Body of pancreas (tissue), 4 donors: ENCODE measurements at regions not wholly inside any gene's neighbourhood (a gene's known extent, or its start where the extent isn't known, plus 50 kb on each side); places are given as distances from the start of the nearest gene placed in this dataset.
"Not testable (repeated sequence)": the region's sequence is repeated elsewhere in the genome, so short reads cannot be mapped to it uniquely, and the experiment has no call there.

Source experiments
- ATAC-seq: fragments of 150-250 bp; one replicate; pipeline ENCODE4 v1.9.1; 2016
- DNase-seq, 4 donors: peaks; one replicate each; pipeline ENCODE4 v3.0.0-alpha.2; 2019
- H3K27ac ChIP-seq, 4 donors: fragments of 200-600 bp; sonication (generic); 1 replicate in 3 of 4; 2 replicates in 1 of 4; pipeline versions ENCODE4 v1.5.1 to v1.6.1; 2016 to 2019; ENCODE audit warnings: mild to moderate bottlenecking in 1 of 4, mixed read lengths in 1 of 4, moderate library complexity in 1 of 4
- H3K27me3 ChIP-seq, 2 donors: fragments of 200-600 bp; sonication (generic); one replicate each; pipeline ENCODE4 v1.6.0; 2016; ENCODE audit warnings: mild to moderate bottlenecking in 1 of 2
- H3K36me3 ChIP-seq, 2 donors: fragments of 200-600 bp; sonication (generic); replicated peaks in 1 of 2; 2 replicates each; pipeline ENCODE4 v1.5.1; 2016; ENCODE audit warnings: low read depth in 2 of 2; ENCODE audit not compliant: insufficient read depth in 1 of 2
- H3K4me1 ChIP-seq: fragments of 200-600 bp; sonication (generic); one replicate; pipeline ENCODE4 v1.6.0; 2016
- H3K4me3 ChIP-seq, 2 donors: fragments of 200-600 bp; sonication (generic); 1 replicate in 1 of 2; 2 replicates in 1 of 2; pipeline ENCODE4 v1.5.1; 2016 to 2019
- H3K9me3 ChIP-seq, 3 donors: fragments of 200-600 bp; sonication (generic); 1 replicate in 2 of 3; 2 replicates in 1 of 3; pipeline ENCODE4 v1.5.1; 2016
- POLR2A ChIP-seq, 3 donors: fragments of 450-650 bp; IDR thresholded peaks; one replicate each; pipeline ENCODE4 v1.6.1; 2016; ENCODE audit warnings: antibody characterized with exemption in 3 of 3, mild to moderate bottlenecking in 2 of 3
- WGBS, 2 donors: methylation state at CpG; one replicate each; pipeline ENCODE4 v1.1.5; 2017; 5-methylcytosine and 5-hydroxymethylcytosine counted together
- intact Hi-C: fragments of 100-400 bp; cut with DNase I; formaldehyde crosslinking; loops from one replicate; pipeline ENCODE4 v1.15.1; 2023
- TF ChIP-seq, protein P1 (sequence below), 7 experiments: fragments of 450-650 bp in 4 of 7; fragments of 200-600 bp in 3 of 7; sonication (generic) in 3 of 7; IDR thresholded peaks; one replicate each; pipeline ENCODE4 v1.5.1; 2016 to 2019; ENCODE audit warnings: antibody characterized with exemption in 7 of 7

DNA sequence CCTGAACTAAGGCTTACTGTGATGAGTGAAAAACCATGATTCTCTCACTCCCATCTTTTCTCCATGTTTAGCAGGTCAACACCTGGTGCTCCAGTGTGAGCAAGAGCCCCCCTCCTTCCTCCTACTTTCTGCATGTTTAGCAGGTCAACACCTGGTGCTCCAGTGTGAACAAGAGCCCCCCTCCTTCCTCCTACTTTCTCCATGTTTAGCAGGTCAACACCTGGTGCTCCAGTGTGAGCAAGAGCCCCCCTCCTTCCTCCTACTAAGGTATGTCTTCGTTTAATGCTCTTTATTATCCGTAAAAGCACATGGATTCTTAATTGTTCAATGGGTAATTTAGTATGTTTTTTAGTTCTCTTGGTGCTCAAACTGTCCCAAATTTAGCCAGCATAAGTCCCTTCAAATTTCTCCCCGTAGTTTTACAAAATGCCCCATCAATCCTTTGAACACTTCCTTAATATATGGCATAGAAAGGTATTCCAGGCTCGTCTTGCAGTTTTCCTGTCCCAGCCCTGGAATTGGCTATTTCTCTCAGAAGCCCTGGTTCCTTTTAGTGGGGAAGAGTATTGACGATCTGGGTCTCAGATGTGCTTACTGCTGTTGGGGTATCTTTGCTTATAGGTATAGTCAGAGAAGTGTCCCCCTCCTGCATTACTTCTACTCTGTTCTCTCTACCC lies 760.8 kb upstream of the TPTE start:
- Histone ChIP-seq H3K36me3 (no peaks in the 10 kb centered on the region), H3K9me3 (no peaks in the 10 kb centered on the region), H3K4me3 (no peak overlapping the region), H3K27me3 (no peaks in the 10 kb centered on the region), H3K27ac (no peak overlapping the region), H3K4me1 (no peaks in the 10 kb centered on the region)
- TF ChIP-seq POLR2A (IDR thresholded peaks at IDR 0.05), result no peak
- TF ChIP-seq, protein P1, sequence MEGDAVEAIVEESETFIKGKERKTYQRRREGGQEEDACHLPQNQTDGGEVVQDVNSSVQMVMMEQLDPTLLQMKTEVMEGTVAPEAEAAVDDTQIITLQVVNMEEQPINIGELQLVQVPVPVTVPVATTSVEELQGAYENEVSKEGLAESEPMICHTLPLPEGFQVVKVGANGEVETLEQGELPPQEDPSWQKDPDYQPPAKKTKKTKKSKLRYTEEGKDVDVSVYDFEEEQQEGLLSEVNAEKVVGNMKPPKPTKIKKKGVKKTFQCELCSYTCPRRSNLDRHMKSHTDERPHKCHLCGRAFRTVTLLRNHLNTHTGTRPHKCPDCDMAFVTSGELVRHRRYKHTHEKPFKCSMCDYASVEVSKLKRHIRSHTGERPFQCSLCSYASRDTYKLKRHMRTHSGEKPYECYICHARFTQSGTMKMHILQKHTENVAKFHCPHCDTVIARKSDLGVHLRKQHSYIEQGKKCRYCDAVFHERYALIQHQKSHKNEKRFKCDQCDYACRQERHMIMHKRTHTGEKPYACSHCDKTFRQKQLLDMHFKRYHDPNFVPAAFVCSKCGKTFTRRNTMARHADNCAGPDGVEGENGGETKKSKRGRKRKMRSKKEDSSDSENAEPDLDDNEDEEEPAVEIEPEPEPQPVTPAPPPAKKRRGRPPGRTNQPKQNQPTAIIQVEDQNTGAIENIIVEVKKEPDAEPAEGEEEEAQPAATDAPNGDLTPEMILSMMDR (IDR thresholded peaks at IDR 0.05), result no peak
- 34 to 47% methylated on average over 5 of the region's 5 CpGs for WGBS, 2 donors
- intact Hi-C loops, result no loop called here
- DNase-seq (no peak), ATAC-seq (no peak)

DNA sequence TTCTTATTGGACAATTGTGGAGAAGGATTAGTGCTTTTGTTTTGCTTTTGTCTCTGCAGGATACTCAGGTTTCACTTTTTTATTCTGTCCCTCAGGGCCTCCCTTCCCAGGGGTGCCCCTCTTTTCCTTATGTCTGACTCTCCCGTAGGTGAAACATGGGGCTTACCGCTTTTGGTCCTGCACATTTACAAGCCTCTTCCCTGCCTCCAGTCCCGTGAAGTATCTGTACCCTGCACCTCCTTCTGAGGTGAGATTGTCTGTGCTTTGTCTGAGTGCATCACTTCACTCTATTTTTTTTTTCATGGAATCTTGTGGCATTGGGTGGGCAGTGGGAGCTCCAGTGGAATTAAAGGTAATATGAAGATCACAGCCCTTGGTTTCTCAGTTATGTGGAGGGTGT lies 758.1 kb upstream of the TPTE start:
- H3K4me1 ChIP-seq, result no peaks in the 10 kb centered on the region
- TF ChIP-seq POLR2A (IDR thresholded peaks at IDR 0.05), result no peak
- TF ChIP-seq, protein P1 (IDR thresholded peaks at IDR 0.05), result no peak
- H3K36me3 ChIP-seq, result no peaks in the 10 kb centered on the region
- intact Hi-C loops, result no loop called here
- H3K27ac ChIP-seq, result no peak overlapping the region
- DNase-seq (no peak), ATAC-seq (no peak)
- 49 to 65% methylated on average over 3 of the region's 3 CpGs for WGBS, 2 donors
- H3K4me3 ChIP-seq, result no peak overlapping the region
- no peaks in the 10 kb centered on the region for H3K9me3 ChIP-seq
- H3K27me3 ChIP-seq, result no peaks in the 10 kb centered on the region

DNA sequence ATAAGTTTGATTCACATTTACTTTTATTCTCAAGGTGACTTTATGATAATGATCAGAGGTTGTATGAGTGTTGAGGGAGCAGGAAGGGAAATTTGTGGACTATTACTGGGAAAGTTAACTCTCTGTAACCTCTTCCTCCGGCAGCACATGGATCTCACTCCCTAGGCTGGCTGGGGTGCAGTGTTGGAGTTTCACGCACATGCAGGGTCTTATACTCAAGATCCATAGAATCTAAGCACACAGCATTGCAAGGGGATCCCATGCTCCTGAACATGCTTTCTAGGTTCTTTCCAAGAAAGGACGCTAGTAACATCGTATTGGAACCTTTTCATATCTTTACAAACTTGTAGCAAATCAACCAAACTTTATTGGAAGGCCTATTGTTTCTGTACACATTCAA lies 757.6 kb upstream of the TPTE start:
- Histone ChIP-seq H3K9me3 (no peaks in the 10 kb centered on the region), H3K4me3 (no peak overlapping the region), H3K27ac (no peak overlapping the region), H3K4me1 (no peaks in the 10 kb centered on the region), H3K27me3 (no peaks in the 10 kb centered on the region), H3K36me3 (no peaks in the 10 kb centered on the region)
- ATAC-seq, result no peak
- DNase-seq, result no peak
- intact Hi-C loops, result no loop called here
- 39 to 49% methylated on average over 4 of the region's 4 CpGs for WGBS, 2 donors
- no peak for TF ChIP-seq POLR2A (IDR thresholded peaks at IDR 0.05)
- TF ChIP-seq, protein P1 (IDR thresholded peaks at IDR 0.05), result no peak

DNA sequence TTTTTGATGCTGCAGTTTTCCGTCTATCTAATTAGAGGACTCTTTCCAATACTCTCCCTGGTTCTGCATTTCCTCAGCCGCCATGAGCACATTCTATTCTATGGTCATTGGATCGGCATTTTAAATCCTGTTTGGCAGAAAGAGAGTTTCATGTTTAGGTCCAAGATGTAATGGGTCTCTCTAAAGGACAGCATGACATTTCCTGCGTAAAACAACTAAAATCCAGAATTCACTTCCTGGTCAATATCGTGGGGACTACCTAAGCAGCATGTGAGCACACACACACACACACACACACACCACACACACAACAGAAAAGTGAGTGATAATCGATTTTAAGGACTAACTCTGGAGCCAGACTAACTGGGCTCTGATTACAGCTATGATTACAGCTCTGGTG lies 757.1 kb upstream of the TPTE start:
- intact Hi-C loops, ATAC-seq: not testable (repeated sequence)

DNA sequence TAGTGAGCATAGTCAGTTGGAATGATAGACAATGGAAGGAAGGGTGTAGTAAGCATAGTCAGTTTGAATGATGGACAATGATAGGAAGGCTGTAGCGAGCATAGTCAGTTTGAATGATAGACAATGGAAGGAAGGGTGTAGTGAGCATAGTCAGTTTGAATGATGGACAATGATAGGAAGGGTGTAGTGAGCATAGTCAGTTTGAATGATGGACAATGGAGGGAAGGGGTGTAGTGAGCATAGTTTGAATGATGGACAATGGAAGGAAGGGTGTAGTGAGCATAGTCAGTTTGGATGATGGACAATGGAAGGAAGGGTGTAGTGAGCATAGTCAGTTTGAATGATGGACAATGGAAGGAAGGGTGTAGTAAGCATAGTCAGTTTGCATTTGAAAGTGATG lies 755.8 kb upstream of the TPTE start:
- H3K36me3 ChIP-seq, H3K27me3 ChIP-seq, H3K27ac ChIP-seq, H3K9me3 ChIP-seq, H3K4me1 ChIP-seq, ATAC-seq, H3K4me3 ChIP-seq, intact Hi-C loops, DNase-seq: not testable (repeated sequence)
- 28 to 34% methylated on average over 1 of the region's 1 CpG for WGBS, 2 donors

More for the DNA sequence above, 757.1 kb upstream of the TPTE start:
- 50 to 51% methylated on average over 6 of the region's 6 CpGs for WGBS, 2 donors
- not testable (repeated sequence) for H3K4me3 ChIP-seq, DNase-seq, H3K27me3 ChIP-seq, H3K4me1 ChIP-seq, H3K36me3 ChIP-seq, H3K9me3 ChIP-seq, H3K27ac ChIP-seq

DNA sequence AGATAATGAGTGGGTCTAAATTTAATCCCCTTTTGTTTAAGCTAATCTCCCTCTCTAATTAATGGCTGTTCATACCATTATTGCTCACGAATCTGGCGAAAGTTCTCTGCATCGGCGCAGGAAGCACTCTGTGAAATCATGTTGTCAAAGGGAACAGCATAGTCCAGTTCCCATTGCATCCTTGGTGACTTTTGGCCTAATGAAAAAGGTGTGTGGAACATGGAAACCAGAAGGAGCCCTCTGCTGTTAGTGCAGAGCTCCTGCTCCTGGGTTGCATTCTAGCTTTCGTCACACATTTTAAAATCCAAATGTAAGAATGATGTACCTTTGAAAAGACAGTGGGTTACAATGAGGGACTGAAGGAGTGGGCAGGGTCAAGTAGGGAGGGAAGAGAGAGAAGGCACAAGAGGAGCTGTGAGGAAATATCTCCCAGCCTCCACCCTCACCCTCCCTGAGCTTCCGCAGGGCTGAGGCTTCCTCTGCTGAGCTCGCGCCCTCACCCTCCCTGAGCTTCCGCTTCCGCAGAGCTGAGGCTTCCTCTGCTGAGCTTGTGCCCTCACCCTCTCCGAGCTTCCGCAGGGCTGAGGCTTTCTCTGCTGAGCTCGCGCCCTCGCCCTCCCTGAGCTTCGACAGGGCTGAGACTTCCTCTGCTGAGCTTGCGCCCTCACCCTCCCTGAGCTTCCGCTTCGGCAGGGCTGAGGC lies 754.3 kb upstream of the TPTE start:
- DNase-seq, H3K36me3 ChIP-seq, intact Hi-C loops, H3K4me1 ChIP-seq, H3K27me3 ChIP-seq, H3K4me3 ChIP-seq, H3K27ac ChIP-seq, ATAC-seq, H3K9me3 ChIP-seq: not testable (repeated sequence)
- WGBS, 2 donors, result 52 to 64% methylated on average over 19 of the region's 19 CpGs
